ENCODE measurements at regions not wholly inside any gene's neighbourhood (a gene's known extent, or its start where the extent isn't known, plus 50 kb on each side); places are given as distances from the start of the nearest gene placed in this dataset.
"Not testable (repeated sequence)": the region's sequence is repeated elsewhere in the genome, so short reads cannot be mapped to it uniquely, and the experiment has no call there.

DNA sequence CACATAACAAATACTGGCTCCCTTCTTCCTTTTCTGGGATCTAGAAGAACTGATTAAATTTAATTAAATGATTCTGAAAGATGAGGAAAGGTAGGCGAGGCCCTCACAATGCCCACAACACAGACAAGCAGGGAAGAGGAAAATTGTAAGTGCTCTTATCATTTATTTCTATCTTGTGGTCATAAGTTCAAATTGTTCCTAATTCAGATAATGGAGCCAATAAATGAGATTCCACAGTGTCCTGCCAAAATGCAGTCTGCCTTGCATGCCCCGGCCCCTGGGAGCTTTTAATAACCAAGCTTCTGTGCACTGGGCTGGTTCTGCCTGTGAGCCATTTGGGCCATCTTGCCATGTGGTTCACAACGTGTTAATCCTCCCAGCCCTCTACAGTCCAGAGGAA is 97.0 kb downstream of the CMC2 start:
- H3K4me1 ChIP-seq (ENCODE audit: insufficient read depth, low read length) = no peaks in the 10 kb centered on the region
- no peak overlapping the region for H3T11ph ChIP-seq (ENCODE audit: low read length)
- H2BK20ac ChIP-seq (ENCODE audit: low read depth, low read length, poor library complexity, severe bottlenecking) = no peak overlapping the region
- no peak overlapping the region for H3K4me3 Mint-ChIP-seq
- no peak overlapping the region for H3K18ac ChIP-seq (ENCODE audit: insufficient read length, low read depth, low read length)
- H3K9me3 Mint-ChIP-seq = peaks cover 7 to 8% of the 10 kb centered on the region in 2 experiments
- no peaks in the 10 kb centered on the region for H3K23me2 ChIP-seq (ENCODE audit: insufficient read length, low read depth, low read length, poor library complexity, severe bottlenecking)
- H3K27ac Mint-ChIP-seq = no peak overlapping the region
- H3K27me3 ChIP-seq (ENCODE audit: insufficient read depth, low read length) = no peaks in the 10 kb centered on the region
- no CpG with 5 or more reads among the region's 3 CpGs for WGBS (ENCODE audit: extremely low coverage, insufficient read length, low lambda C conversion rate)
- H4K91ac ChIP-seq (ENCODE audit: insufficient read length, low read depth, low read length) = no peak overlapping the region
- no peak overlapping the region for H2AK5ac ChIP-seq (ENCODE audit: insufficient read length, low read length)
- H3K79me1 ChIP-seq (ENCODE audit: insufficient read depth, low read depth, low read length, poor library complexity, severe bottlenecking) = no peaks in the 10 kb centered on the region
- no peak overlapping the region for H2BK15ac ChIP-seq (ENCODE audit: low read depth, low read length)
- H4K8ac ChIP-seq (replicated peaks; ENCODE audit: insufficient read length, low read depth, low read length) = no peak overlapping the region
- no peak overlapping the region for H2BK12ac ChIP-seq (ENCODE audit: insufficient read length, low read depth, low read length)
- no peaks in the 10 kb centered on the region for H3K79me2 ChIP-seq (ENCODE audit: insufficient read depth, low read length)
- no peak overlapping the region for H3K23ac ChIP-seq (ENCODE audit: insufficient read length, low read depth, low read length)
- no peak overlapping the region for H2BK5ac ChIP-seq (ENCODE audit: insufficient read length, low read length)
- H3K9me3 ChIP-seq (ENCODE audit: control insufficient read depth, low read depth, low read length) = peaks cover 5% of the 10 kb centered on the region
- TF ChIP-seq, protein P1, sequence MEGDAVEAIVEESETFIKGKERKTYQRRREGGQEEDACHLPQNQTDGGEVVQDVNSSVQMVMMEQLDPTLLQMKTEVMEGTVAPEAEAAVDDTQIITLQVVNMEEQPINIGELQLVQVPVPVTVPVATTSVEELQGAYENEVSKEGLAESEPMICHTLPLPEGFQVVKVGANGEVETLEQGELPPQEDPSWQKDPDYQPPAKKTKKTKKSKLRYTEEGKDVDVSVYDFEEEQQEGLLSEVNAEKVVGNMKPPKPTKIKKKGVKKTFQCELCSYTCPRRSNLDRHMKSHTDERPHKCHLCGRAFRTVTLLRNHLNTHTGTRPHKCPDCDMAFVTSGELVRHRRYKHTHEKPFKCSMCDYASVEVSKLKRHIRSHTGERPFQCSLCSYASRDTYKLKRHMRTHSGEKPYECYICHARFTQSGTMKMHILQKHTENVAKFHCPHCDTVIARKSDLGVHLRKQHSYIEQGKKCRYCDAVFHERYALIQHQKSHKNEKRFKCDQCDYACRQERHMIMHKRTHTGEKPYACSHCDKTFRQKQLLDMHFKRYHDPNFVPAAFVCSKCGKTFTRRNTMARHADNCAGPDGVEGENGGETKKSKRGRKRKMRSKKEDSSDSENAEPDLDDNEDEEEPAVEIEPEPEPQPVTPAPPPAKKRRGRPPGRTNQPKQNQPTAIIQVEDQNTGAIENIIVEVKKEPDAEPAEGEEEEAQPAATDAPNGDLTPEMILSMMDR (conservative IDR thresholded peaks at IDR 0.05) = no peak
- H2AFZ ChIP-seq (ENCODE audit: low read length) = no peak overlapping the region
- H3K4me2 ChIP-seq (ENCODE audit: insufficient read depth, insufficient read length, low read length) = no peak overlapping the region
- no peaks in the 10 kb centered on the region for H4K20me1 ChIP-seq (ENCODE audit: control insufficient read depth, insufficient read depth, insufficient read length)
- no peak overlapping the region for H3K9ac ChIP-seq (ENCODE audit: extremely low read depth, insufficient read length, low read length)
- H3K4ac ChIP-seq (ENCODE audit: low read depth, low read length) = no peak overlapping the region
- H2BK120ac ChIP-seq (ENCODE audit: low read depth, low read length, poor library complexity, severe bottlenecking) = no peak overlapping the region
- H4K5ac ChIP-seq (ENCODE audit: insufficient read length, low read depth, low read length) = no peak overlapping the region
- peaks cover 0 to 4% (median 3%) of the 10 kb centered on the region in 3 experiments; a peak in 3 of 7 replicates for H3K36me3 Mint-ChIP-seq (ENCODE audit: insufficient read depth in 1 of 3, low read depth in 3 of 3)
- H3K27me3 Mint-ChIP-seq (ENCODE audit: low read depth) = peaks cover 9% of the 10 kb centered on the region
- no peak overlapping the region for H3K56ac ChIP-seq (ENCODE audit: insufficient read length, low read depth, low read length)
- no peak overlapping the region for H3K27ac ChIP-seq (ENCODE audit: insufficient read length, low read depth, low read length)
- no peak for DNase-seq
- H3K14ac ChIP-seq (ENCODE audit: insufficient read depth, low read length) = no peak overlapping the region
- H3K4me1 Mint-ChIP-seq = no peaks in the 10 kb centered on the region

DNA sequence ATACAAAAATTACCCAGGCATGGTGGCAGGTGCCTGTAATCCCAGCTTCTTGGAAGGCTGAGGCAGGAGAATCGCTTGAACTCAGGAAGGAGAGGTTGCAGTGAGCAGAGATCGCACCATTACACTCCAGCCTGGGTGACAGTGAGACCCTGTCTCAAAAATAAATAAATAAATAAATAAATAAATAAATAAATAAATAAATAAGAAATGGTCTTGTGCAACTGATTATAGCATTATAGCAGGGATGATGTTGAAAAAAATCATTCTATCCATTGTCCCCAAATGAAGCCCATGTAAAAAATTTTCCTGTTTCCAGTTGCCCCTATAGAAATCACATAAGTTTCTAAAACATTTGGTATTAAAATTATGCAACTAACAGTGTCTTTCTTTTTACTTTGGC is 100.5 kb downstream of the CMC2 start:
- H3T11ph ChIP-seq (ENCODE audit: low read length); H3K4ac ChIP-seq (ENCODE audit: low read depth, low read length); H2BK120ac ChIP-seq (ENCODE audit: low read depth, low read length, poor library complexity, severe bottlenecking); H3K23ac ChIP-seq (ENCODE audit: insufficient read length, low read depth, low read length); H4K8ac ChIP-seq (replicated peaks; ENCODE audit: insufficient read length, low read depth, low read length); H3K27ac Mint-ChIP-seq; DNase-seq; H3K79me1 ChIP-seq (ENCODE audit: insufficient read depth, low read depth, low read length, poor library complexity, severe bottlenecking); H3K4me1 ChIP-seq (ENCODE audit: insufficient read depth, low read length); H2BK15ac ChIP-seq (ENCODE audit: low read depth, low read length); H3K9me3 ChIP-seq (ENCODE audit: control insufficient read depth, low read depth, low read length); H2BK5ac ChIP-seq (ENCODE audit: insufficient read length, low read length); H2AK5ac ChIP-seq (ENCODE audit: insufficient read length, low read length); H2AFZ ChIP-seq (ENCODE audit: low read length); H2BK12ac ChIP-seq (ENCODE audit: insufficient read length, low read depth, low read length); H4K5ac ChIP-seq (ENCODE audit: insufficient read length, low read depth, low read length); H3K56ac ChIP-seq (ENCODE audit: insufficient read length, low read depth, low read length); H4K20me1 ChIP-seq (ENCODE audit: control insufficient read depth, insufficient read depth, insufficient read length); H3K4me3 Mint-ChIP-seq; H3K14ac ChIP-seq (ENCODE audit: insufficient read depth, low read length); H3K27ac ChIP-seq (ENCODE audit: insufficient read length, low read depth, low read length); H3K79me2 ChIP-seq (ENCODE audit: insufficient read depth, low read length); H3K4me2 ChIP-seq (ENCODE audit: insufficient read depth, insufficient read length, low read length); H3K9ac ChIP-seq (ENCODE audit: extremely low read depth, insufficient read length, low read length); H3K23me2 ChIP-seq (ENCODE audit: insufficient read length, low read depth, low read length, poor library complexity, severe bottlenecking); H4K91ac ChIP-seq (ENCODE audit: insufficient read length, low read depth, low read length); H3K9me3 Mint-ChIP-seq; H3K36me3 Mint-ChIP-seq (ENCODE audit: insufficient read depth in 1 of 3, low read depth in 3 of 3); H3K27me3 ChIP-seq (ENCODE audit: insufficient read depth, low read length); H3K18ac ChIP-seq (ENCODE audit: insufficient read length, low read depth, low read length); H3K27me3 Mint-ChIP-seq (ENCODE audit: low read depth); H2BK20ac ChIP-seq (ENCODE audit: low read depth, low read length, poor library complexity, severe bottlenecking); H3K4me1 Mint-ChIP-seq: not testable (repeated sequence)
- no CpG with 5 or more reads among the region's 2 CpGs for WGBS (ENCODE audit: extremely low coverage, insufficient read length, low lambda C conversion rate)
